ENCODE measurements at regions not wholly inside any gene's neighbourhood (a gene's known extent, or its start where the extent isn't known, plus 50 kb on each side); places are given as distances from the start of the nearest gene placed in this dataset.
A peak's percentile ranks its signal among the peaks of the same experiment; 100 is the strongest.

DNA sequence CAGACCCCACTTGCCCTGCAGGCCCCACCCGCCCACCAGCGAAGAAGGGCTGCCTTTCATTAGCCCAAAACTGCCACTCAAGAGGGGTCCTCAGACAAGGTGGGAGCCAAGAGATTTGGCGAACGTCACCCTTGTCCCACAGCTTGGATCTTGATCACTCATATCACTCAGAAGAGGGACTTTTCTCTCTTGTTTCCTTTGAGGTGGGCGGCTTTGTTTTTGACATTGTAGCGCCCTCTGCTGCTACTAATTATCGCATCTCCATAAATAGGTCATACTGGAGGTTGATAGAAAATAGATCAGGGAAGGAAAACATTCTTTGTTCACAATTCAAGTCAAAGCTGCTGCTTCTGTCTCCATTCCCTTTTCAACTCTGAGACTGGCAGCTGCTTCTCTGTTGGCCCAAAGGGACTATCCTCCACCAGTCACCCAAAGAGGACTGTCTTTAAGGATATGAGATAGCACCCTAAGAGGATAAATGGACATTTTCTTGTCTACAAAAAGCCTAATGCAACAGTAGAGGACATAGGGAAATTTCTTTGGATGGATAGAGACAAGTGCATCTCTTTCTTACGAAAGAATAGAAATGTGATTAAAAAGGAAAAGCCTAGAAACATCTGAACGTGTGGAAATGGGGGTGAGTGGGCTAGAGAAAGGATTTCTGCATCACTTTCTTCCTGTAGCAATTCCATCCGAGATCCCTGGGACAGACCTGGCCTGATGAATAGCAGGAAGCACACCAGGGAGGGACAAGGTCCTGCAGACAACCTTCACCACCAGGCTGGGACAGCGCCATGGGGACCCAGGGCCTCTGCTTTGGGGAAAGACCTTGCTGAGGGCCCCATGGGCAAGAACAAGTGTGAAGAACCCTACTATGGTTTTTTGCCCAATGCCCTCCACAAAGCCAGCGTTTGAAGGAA is 115.8 kb downstream of the DAD1 start:
- Histone ChIP-seq H2BK5ac (ENCODE audit: low read depth, low read length, poor library complexity, severe bottlenecking) (no peak overlapping the region), H2BK120ac (ENCODE audit: low read depth, low read length) (no peak overlapping the region), H3K14ac (replicated peaks; ENCODE audit: low read depth, low read length) (no peak overlapping the region), H2AK5ac (ENCODE audit: low read depth, low read length) (no peak overlapping the region), H3K9ac (ENCODE audit: low read depth, low read length) (no peak overlapping the region), H2AK9ac (replicated peaks; ENCODE audit: low read depth, low read length, poor library complexity) (no peak overlapping the region), H2BK15ac (ENCODE audit: low read depth, low read length) (no peak overlapping the region), H2AFZ (replicated peaks; ENCODE audit: low read length, poor library complexity) (no peak overlapping the region), H3K4me2 (ENCODE audit: low read depth, low read length) (no peak overlapping the region), H3K23ac (ENCODE audit: low read depth, low read length) (no peak overlapping the region), H3K4me1 (ENCODE audit: control insufficient read depth, insufficient read depth, low read length) (no peaks in the 10 kb centered on the region), H3K27me3 (ENCODE audit: control insufficient read depth, insufficient read depth, low read length) (peaks cover 36% of the 10 kb centered on the region), H4K20me1 (ENCODE audit: insufficient read depth, low read length) (no peaks in the 10 kb centered on the region), H3K9me1 (ENCODE audit: insufficient read depth, low read length) (no peaks in the 10 kb centered on the region), H4K5ac (ENCODE audit: low read depth, low read length) (no peak overlapping the region), H3K4me3 (ENCODE audit: insufficient read depth, low read depth, low read length) (no peak overlapping the region), H3K36me3 (ENCODE audit: control insufficient read depth, insufficient read depth, low read length) (no peaks in the 10 kb centered on the region), H4K91ac (ENCODE audit: insufficient read depth, low read depth, low read length) (no peak overlapping the region), H3K27ac (ENCODE audit: insufficient read depth, low read length) (no peak overlapping the region), H3K79me1 (ENCODE audit: low read depth in 1 of 2, low read length in 2 of 2) (no peaks in the 10 kb centered on the region), H3K4ac (ENCODE audit: low read depth, low read length) (no peak overlapping the region), H3K9me3 (ENCODE audit: control insufficient read depth, insufficient read depth, low read length) (no peaks in the 10 kb centered on the region), H3K56ac (ENCODE audit: extremely low read depth, insufficient read depth, low read length) (no peak overlapping the region), H2BK20ac (ENCODE audit: low read depth, low read length) (no peak overlapping the region), H4K8ac (ENCODE audit: low read depth in 2 of 2, low read length in 2 of 2) (no peak overlapping the region), H3K18ac (ENCODE audit: low read depth, low read length) (no peak overlapping the region)
- CTCF ChIA-PET = no interaction called here
- TF ChIP-seq SMC3 (IDR thresholded peaks at IDR 0.05; ENCODE audit: low read depth, low read length) (peak; percentile 51), RAD21 (IDR thresholded peaks at IDR 0.05; ENCODE audit: low read length) (peak; percentile 55)
- TF ChIP-seq, protein P1, sequence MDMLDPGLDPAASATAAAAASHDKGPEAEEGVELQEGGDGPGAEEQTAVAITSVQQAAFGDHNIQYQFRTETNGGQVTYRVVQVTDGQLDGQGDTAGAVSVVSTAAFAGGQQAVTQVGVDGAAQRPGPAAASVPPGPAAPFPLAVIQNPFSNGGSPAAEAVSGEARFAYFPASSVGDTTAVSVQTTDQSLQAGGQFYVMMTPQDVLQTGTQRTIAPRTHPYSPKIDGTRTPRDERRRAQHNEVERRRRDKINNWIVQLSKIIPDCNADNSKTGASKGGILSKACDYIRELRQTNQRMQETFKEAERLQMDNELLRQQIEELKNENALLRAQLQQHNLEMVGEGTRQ (IDR thresholded peaks at IDR 0.05; ENCODE audit: low read depth, low read length) = no peak
- TF ChIP-seq, protein P2, sequence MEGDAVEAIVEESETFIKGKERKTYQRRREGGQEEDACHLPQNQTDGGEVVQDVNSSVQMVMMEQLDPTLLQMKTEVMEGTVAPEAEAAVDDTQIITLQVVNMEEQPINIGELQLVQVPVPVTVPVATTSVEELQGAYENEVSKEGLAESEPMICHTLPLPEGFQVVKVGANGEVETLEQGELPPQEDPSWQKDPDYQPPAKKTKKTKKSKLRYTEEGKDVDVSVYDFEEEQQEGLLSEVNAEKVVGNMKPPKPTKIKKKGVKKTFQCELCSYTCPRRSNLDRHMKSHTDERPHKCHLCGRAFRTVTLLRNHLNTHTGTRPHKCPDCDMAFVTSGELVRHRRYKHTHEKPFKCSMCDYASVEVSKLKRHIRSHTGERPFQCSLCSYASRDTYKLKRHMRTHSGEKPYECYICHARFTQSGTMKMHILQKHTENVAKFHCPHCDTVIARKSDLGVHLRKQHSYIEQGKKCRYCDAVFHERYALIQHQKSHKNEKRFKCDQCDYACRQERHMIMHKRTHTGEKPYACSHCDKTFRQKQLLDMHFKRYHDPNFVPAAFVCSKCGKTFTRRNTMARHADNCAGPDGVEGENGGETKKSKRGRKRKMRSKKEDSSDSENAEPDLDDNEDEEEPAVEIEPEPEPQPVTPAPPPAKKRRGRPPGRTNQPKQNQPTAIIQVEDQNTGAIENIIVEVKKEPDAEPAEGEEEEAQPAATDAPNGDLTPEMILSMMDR (conservative IDR thresholded peaks at IDR 0.05; ENCODE audit: low read depth, low read length) = peak; percentile 50
- TF ChIP-seq, protein P3, sequence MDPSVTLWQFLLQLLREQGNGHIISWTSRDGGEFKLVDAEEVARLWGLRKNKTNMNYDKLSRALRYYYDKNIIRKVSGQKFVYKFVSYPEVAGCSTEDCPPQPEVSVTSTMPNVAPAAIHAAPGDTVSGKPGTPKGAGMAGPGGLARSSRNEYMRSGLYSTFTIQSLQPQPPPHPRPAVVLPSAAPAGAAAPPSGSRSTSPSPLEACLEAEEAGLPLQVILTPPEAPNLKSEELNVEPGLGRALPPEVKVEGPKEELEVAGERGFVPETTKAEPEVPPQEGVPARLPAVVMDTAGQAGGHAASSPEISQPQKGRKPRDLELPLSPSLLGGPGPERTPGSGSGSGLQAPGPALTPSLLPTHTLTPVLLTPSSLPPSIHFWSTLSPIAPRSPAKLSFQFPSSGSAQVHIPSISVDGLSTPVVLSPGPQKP (IDR thresholded peaks at IDR 0.05; ENCODE audit: borderline replicate concordance, low read depth, low read length) = no peak
- intact Hi-C loops (cut with micrococcal nuclease) (loop anchor here (1.0 kb wide), 2 partner anchors 82 to 86 kb away; no protein-coding TSS in a partner anchor), in situ Hi-C loops (cut with MboI; ENCODE audit: low sequenced_read_pairs) (loop anchor here (5.0 kb wide), 1 partner anchor 81 kb away; no protein-coding TSS in a partner anchor), dilution Hi-C loops (cut with HindIII; ENCODE audit: low sequenced_read_pairs, unreplicated experiment) (no loop called here)
- POLR2A ChIA-PET (ENCODE audit: unreplicated experiment) = interaction anchor here (0.6 kb wide), 1 partner anchor 1100 kb away, joined by 4 read pairs; no protein-coding TSS in a partner anchor
- ATAC-seq (ENCODE audit: low read depth) (no peak), DNase-seq (peak; percentile 25)
- WGBS, 2 experiments (ENCODE audit: extremely low coverage in 2 of 2, insufficient read length in 1 of 2) = no CpG with 5 or more reads among the region's 12 CpGs
- BruUV-seq (replicated peaks) = no TSS peak

Data from IMR-90 (cell line).